Dedifferentiated amniotic fluid mesenchymal stem cell (primary cell): ENCODE measurements at regions not wholly inside any gene's neighbourhood (a gene's known extent, or its start where the extent isn't known, plus 50 kb on each side); places are given as distances from the start of the nearest gene placed in this dataset.
"Not testable (repeated sequence)": the region's sequence is repeated elsewhere in the genome, so short reads cannot be mapped to it uniquely, and the experiment has no call there.

Experiments
- DNase-seq: peaks from one replicate; pipeline ENCODE4 v3.0.0-alpha.2; 2016; ENCODE audit errors: extremely low spot score

GRCh38 chr2:185507719-185508118 lies 230.9 kb upstream of the FSIP2 start:
- DNase-seq = no peak

- DNase-seq = no peak
Observed at GRCh38 chr2:185510060-185510459, 228.5 kb upstream of the FSIP2 start.

GRCh38 chr2:185511925-185512324 lies 226.7 kb upstream of the FSIP2 start:
- no peak for DNase-seq

GRCh38 chr2:185522472-185522871 lies 216.1 kb upstream of the FSIP2 start:
- no peak for DNase-seq

GRCh38 chr2:185524242-185524641 lies 214.4 kb upstream of the FSIP2 start:
- DNase-seq = not testable (repeated sequence)

GRCh38 chr2:185526161-185526560 lies 212.4 kb upstream of the FSIP2 start:
- DNase-seq = no peak

GRCh38 chr2:185531721-185532120 lies 206.9 kb upstream of the FSIP2 start:
- no peak for DNase-seq

- DNase-seq = no peak
Observed at GRCh38 chr2:185537689-185538088, 200.9 kb upstream of the FSIP2 start.

- no peak for DNase-seq
Observed at GRCh38 chr2:185567196-185567595, 171.4 kb upstream of the FSIP2 start.

GRCh38 chr2:185567940-185568339 lies 170.7 kb upstream of the FSIP2 start:
- DNase-seq = no peak

- DNase-seq = no peak
Observed at GRCh38 chr2:185578322-185578721, 160.3 kb upstream of the FSIP2 start.

- DNase-seq = no peak
Observed at GRCh38 chr2:185583058-185583816, 155.4 kb upstream of the FSIP2 start.

GRCh38 chr2:185585165-185585564 lies 153.4 kb upstream of the FSIP2 start:
- not testable (repeated sequence) for DNase-seq

GRCh38 chr2:185591276-185591675 lies 147.3 kb upstream of the FSIP2 start:
- DNase-seq = not testable (repeated sequence)

- DNase-seq = no peak
Observed at GRCh38 chr2:185607945-185608344, 130.7 kb upstream of the FSIP2 start.

GRCh38 chr2:185608799-185609198 lies 129.8 kb upstream of the FSIP2 start:
- no peak for DNase-seq

- DNase-seq = no peak
Observed at GRCh38 chr2:185610301-185610700, 128.3 kb upstream of the FSIP2 start.

GRCh38 chr2:185618625-185619024 lies 120.0 kb upstream of the FSIP2 start:
- no peak for DNase-seq

- DNase-seq = no peak
Observed at GRCh38 chr2:185625604-185626003, 113.0 kb upstream of the FSIP2 start.

GRCh38 chr2:185628985-185629384 lies 109.6 kb upstream of the FSIP2 start:
- DNase-seq = no peak

- no peak for DNase-seq
Observed at GRCh38 chr2:185633621-185634020, 105.0 kb upstream of the FSIP2 start.

GRCh38 chr2:185638771-185639170 lies 99.8 kb upstream of the FSIP2 start:
- no peak for DNase-seq

- DNase-seq = no peak
Observed at GRCh38 chr2:185640588-185640987, 98.0 kb upstream of the FSIP2 start.

GRCh38 chr2:185643434-185643833 lies 95.2 kb upstream of the FSIP2 start:
- DNase-seq = no peak
